ENCODE measurements at regions not wholly inside any gene's neighbourhood (a gene's known extent, or its start where the extent isn't known, plus 50 kb on each side); places are given as distances from the start of the nearest gene placed in this dataset.

DNA sequence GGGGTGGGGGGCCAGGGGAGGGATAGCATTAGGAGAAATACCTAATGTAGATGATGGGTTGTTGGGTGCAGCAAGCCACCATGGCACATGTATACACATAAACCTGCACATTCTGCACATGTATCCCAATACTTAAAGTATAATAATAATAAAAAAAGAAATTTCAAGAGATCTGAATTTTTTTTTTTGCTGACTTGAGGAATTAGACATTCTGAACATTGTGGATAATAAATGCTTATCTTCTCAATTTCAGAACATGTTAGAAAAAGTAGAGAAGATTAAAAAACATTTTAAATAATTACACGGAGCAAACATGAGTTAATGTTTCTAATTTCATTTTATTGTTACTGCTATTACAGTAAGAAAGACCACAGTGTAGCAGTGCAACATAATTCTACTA, 230.4 kb downstream of the DTHD1 start:
- no peak for DNase-seq
- H3K27me3 ChIP-seq (ENCODE audit: insufficient read depth, low read depth, severe bottlenecking), result peaks cover 44% of the 10 kb centered on the region
- H3K27ac ChIP-seq, result no peak overlapping the region
- H3K9me3 ChIP-seq (ENCODE audit: severe bottlenecking), result no peaks in the 10 kb centered on the region
- no peaks in the 10 kb centered on the region for H3K36me3 ChIP-seq
- TF ChIP-seq, protein P1, sequence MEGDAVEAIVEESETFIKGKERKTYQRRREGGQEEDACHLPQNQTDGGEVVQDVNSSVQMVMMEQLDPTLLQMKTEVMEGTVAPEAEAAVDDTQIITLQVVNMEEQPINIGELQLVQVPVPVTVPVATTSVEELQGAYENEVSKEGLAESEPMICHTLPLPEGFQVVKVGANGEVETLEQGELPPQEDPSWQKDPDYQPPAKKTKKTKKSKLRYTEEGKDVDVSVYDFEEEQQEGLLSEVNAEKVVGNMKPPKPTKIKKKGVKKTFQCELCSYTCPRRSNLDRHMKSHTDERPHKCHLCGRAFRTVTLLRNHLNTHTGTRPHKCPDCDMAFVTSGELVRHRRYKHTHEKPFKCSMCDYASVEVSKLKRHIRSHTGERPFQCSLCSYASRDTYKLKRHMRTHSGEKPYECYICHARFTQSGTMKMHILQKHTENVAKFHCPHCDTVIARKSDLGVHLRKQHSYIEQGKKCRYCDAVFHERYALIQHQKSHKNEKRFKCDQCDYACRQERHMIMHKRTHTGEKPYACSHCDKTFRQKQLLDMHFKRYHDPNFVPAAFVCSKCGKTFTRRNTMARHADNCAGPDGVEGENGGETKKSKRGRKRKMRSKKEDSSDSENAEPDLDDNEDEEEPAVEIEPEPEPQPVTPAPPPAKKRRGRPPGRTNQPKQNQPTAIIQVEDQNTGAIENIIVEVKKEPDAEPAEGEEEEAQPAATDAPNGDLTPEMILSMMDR (IDR thresholded peaks at IDR 0.05; ENCODE audit: low read depth, low read length), result no peak
- H3K4me3 ChIP-seq (ENCODE audit: low read depth, low read length), result no peak overlapping the region

DNA sequence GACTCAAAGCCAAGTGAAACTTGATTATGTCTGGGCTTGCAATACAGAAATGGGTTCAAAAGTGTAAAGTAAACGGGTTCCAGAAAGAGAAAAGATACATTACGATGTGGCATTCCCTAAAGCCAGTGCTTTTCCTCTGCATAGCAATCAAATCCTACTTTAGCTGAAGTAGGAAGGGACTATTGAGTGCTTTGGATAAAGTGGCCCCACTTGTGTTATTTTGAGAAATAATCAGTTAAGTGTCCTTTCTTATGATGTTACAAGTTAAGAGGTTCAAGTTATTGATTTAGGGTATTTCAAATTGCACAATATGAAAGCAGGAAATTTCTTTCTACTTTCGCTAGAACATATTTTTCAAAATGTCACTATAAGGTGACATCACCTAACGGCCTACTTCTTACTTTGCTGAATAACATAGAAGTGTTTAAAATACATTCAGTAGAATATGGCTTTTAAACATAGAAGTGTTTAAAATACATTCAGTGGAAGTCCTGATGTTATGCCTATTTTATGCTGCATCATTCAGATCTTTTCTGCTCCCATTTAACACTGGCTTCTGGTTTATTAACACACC, 235.2 kb downstream of the DTHD1 start:
- H3K27ac ChIP-seq, result no peak overlapping the region
- no peaks in the 10 kb centered on the region for H3K9me3 ChIP-seq (ENCODE audit: severe bottlenecking)
- DNase-seq, result no peak
- H3K27me3 ChIP-seq (ENCODE audit: insufficient read depth, low read depth, severe bottlenecking), result peaks cover 67% of the 10 kb centered on the region
- no peaks in the 10 kb centered on the region for H3K36me3 ChIP-seq
- TF ChIP-seq, protein P1 (IDR thresholded peaks at IDR 0.05; ENCODE audit: low read depth, low read length), result no peak
- H3K4me3 ChIP-seq (ENCODE audit: low read depth, low read length), result no peak overlapping the region

DNA sequence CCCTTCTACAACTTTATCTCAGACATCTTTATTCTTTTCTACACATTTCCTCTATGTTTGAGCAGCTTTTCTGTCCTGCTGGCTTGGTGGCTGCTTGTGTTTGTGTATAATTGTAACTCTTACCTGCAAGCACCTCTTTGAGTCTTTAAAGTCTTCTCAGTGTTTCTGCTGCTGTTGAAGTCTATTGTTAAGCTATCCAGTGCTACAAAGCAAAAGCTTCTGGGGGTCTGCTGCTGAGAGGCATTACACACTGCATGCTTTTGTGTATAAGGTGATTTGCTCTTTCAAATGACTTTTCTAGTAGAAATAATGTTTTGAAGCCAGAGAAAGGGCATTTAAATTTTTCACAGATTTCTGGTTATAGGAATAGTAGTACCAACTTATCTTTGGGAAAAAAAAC, 241.8 kb downstream of the DTHD1 start:
- Histone ChIP-seq H3K9me3 (ENCODE audit: severe bottlenecking) (no peaks in the 10 kb centered on the region), H3K27ac (no peak overlapping the region), H3K36me3 (no peaks in the 10 kb centered on the region), H3K4me3 (ENCODE audit: low read depth, low read length) (no peak overlapping the region), H3K27me3 (ENCODE audit: insufficient read depth, low read depth, severe bottlenecking) (peaks cover 61% of the 10 kb centered on the region)
- TF ChIP-seq, protein P1 (IDR thresholded peaks at IDR 0.05; ENCODE audit: low read depth, low read length), result no peak
- no peak for DNase-seq

DNA sequence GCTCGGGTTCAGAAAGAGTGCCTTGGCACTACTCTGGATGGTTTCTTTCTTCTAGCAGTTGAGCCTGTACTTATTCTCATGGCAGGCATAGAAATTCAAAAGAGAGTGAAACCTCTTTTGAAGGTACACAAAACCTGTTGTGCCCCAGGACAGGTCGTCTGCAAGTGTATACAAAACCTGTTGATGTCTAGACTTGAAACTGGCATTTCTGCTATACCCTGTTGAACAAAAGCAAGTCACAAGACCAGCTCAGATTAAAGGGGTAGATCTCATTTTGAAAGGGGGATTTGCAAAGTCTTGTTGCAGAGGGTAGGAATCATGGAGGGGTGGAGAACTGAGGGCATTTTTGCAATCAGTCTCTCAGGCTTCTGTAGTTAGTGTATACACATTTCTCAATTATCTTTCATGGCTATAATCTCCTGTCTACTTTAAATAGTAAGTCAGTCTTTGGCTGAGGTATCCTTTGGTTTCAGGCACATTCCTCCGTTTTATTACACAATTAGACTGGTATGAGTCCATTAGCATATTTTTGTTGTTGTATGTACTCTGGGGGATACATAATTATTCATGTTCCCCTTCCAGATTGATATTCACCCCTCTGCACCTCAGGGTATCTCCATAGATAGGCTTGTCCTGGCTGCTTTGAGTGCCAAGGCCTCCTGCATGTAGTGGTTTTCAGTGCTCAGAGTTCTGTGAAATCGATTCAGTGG, 251.4 kb downstream of the DTHD1 start:
- Histone ChIP-seq H3K36me3 (no peaks in the 10 kb centered on the region), H3K27ac (no peak overlapping the region), H3K4me3 (ENCODE audit: low read depth, low read length) (no peak overlapping the region), H3K9me3 (ENCODE audit: severe bottlenecking) (no peaks in the 10 kb centered on the region), H3K27me3 (ENCODE audit: insufficient read depth, low read depth, severe bottlenecking) (peaks cover 14% of the 10 kb centered on the region)
- no peak for DNase-seq
- TF ChIP-seq, protein P1 (IDR thresholded peaks at IDR 0.05; ENCODE audit: low read depth, low read length), result no peak

DNA sequence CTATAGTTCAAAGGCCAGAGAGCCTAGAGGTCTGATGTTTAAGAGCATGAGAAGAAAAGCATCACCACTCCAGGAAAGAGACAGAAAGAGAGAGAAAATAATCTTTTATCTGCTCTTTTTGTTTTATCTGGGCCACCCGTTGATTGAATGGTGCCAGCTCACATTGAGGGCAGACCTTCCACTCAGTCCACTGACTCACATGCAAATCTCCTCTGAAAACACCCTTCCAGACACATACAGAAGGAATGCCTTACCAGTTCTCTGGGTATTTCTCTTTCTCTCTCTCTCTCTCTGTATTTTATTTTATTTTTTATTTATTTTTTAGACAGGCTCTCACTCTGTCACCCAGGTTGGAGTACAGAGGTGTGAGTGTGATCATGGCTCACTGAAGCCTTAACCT, 252.5 kb downstream of the DTHD1 start:
- peaks cover 21% of the 10 kb centered on the region for H3K27me3 ChIP-seq (ENCODE audit: insufficient read depth, low read depth, severe bottlenecking)
- no peaks in the 10 kb centered on the region for H3K9me3 ChIP-seq (ENCODE audit: severe bottlenecking)
- H3K36me3 ChIP-seq, result no peaks in the 10 kb centered on the region
- H3K4me3 ChIP-seq (ENCODE audit: low read depth, low read length), result no peak overlapping the region
- DNase-seq, result no peak
- TF ChIP-seq, protein P1 (IDR thresholded peaks at IDR 0.05; ENCODE audit: low read depth, low read length), result no peak
- no peak overlapping the region for H3K27ac ChIP-seq

DNA sequence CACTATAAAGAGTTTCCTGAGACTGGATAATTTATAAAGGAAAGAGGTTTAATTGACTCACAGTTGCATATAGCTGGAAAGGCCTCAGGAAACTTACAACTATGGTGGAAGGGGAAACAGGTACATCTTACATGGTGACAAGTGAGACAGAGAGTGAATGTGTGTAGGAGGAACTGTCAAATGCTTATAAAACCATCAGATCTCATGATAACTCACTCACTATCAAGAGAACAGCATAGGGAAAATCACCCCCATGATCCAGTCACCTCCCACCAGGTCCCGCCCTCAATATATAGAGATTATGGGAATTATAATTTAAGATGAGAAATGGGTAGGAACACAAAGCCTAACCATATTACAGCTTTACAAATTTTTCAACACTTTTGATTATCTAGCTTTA, 266.0 kb downstream of the DTHD1 start:
- Histone ChIP-seq H3K4me3 (ENCODE audit: low read depth, low read length) (no peak overlapping the region), H3K27ac (no peak overlapping the region), H3K9me3 (ENCODE audit: severe bottlenecking) (no peaks in the 10 kb centered on the region), H3K27me3 (ENCODE audit: insufficient read depth, low read depth, severe bottlenecking) (peaks cover 26% of the 10 kb centered on the region), H3K36me3 (no peaks in the 10 kb centered on the region)
- no peak for DNase-seq
- TF ChIP-seq, protein P1 (IDR thresholded peaks at IDR 0.05; ENCODE audit: low read depth, low read length), result no peak

All from WERI-Rb-1 (cell line).